Nucleus accumbens (tissue), 56 donors: ENCODE measurements at regions not wholly inside any gene's neighbourhood (a gene's known extent, or its start where the extent isn't known, plus 50 kb on each side); places are given as distances from the start of the nearest gene placed in this dataset.

Experiments
- DNase-seq, 56 donors: peaks; one replicate each; lab custom pipeline; 2025; lab: John Stamatoyannopoulos, UW

- no peak for DNase-seq
These were observed 505.5 kb upstream of the FAM98A start for GRCh38 chr2:34104601-34105000.

- no peak for DNase-seq
These were observed 504.3 kb upstream of the FAM98A start for GRCh38 chr2:34103437-34103836.

GRCh38 chr2:34102339-34102738 is 503.2 kb upstream of the FAM98A start:
- DNase-seq = no peak

- DNase-seq = no peak
These were observed 500.3 kb upstream of the FAM98A start for GRCh38 chr2:34099377-34099776.

GRCh38 chr2:34098256-34098655 is 499.2 kb upstream of the FAM98A start:
- no peak for DNase-seq

- DNase-seq = peak in 42 of 56 donors; percentile 0 to 80 (median 14)
These were observed 497.6 kb upstream of the FAM98A start for GRCh38 chr2:34096562-34097171.

- no peak for DNase-seq
These were observed 494.7 kb upstream of the FAM98A start for GRCh38 chr2:34093790-34094189.

GRCh38 chr2:34070196-34070595 is 471.1 kb upstream of the FAM98A start:
- peak in 2 of 56 donors; percentile 5 to 6 for DNase-seq

GRCh38 chr2:34069604-34070003 is 470.5 kb upstream of the FAM98A start:
- DNase-seq = peak in 10 of 56 donors; percentile 2 to 33 (median 10)

- DNase-seq = no peak
These were observed 451.3 kb upstream of the FAM98A start for GRCh38 chr2:34050413-34050812.

GRCh38 chr2:34045101-34045655 is 446.1 kb upstream of the FAM98A start:
- DNase-seq = no peak

- no peak for DNase-seq
These were observed 438.8 kb upstream of the FAM98A start for GRCh38 chr2:34037886-34038285.

- no peak for DNase-seq
These were observed 438.1 kb upstream of the FAM98A start for GRCh38 chr2:34037157-34037556.

- DNase-seq = no peak
These were observed 432.0 kb upstream of the FAM98A start for GRCh38 chr2:34031097-34031496.

GRCh38 chr2:34030273-34030672 is 431.2 kb upstream of the FAM98A start:
- DNase-seq = no peak

GRCh38 chr2:34029073-34029472 is 430.0 kb upstream of the FAM98A start:
- DNase-seq = no peak

GRCh38 chr2:34025196-34025595 is 426.1 kb upstream of the FAM98A start:
- DNase-seq = no peak

GRCh38 chr2:34012715-34013302 is 413.7 kb upstream of the FAM98A start:
- peak in 51 of 56 donors; percentile 3 to 84 (median 60) for DNase-seq

GRCh38 chr2:34011684-34012083 is 412.6 kb upstream of the FAM98A start:
- no peak for DNase-seq

- no peak for DNase-seq
These were observed 406.8 kb upstream of the FAM98A start for GRCh38 chr2:34005901-34006300.

GRCh38 chr2:34004936-34005335 is 405.8 kb upstream of the FAM98A start:
- peak in 37 of 56 donors; percentile 1 to 54 (median 20) for DNase-seq

GRCh38 chr2:34003795-34004194 is 404.7 kb upstream of the FAM98A start:
- no peak for DNase-seq
